Smooth muscle cell (in vitro differentiated cells): ENCODE measurements at regions not wholly inside any gene's neighbourhood (a gene's known extent, or its start where the extent isn't known, plus 50 kb on each side); places are given as distances from the start of the nearest gene placed in this dataset.

ENCODE experiments used
- DNase-seq: peaks from one replicate; lab custom pipeline; 2025; ENCODE audit not compliant: unreplicated experiment; lab: John Stamatoyannopoulos, UW
- H2AFZ ChIP-seq: fragments of 200-600 bp; sonication (generic); 2 replicates; pipeline ENCODE4 v1.6.0; 2016; ENCODE audit warnings: antibody characterized with exemption, low read depth, mild to moderate bottlenecking
- H3F3A ChIP-seq: fragments of 200-600 bp; sonication (generic); 2 replicates; pipeline ENCODE4 v1.6.0; 2017; ENCODE audit warnings: antibody characterized with exemption, low read depth
- H3K27ac ChIP-seq: fragments of 200-600 bp; sonication (generic); 2 replicates; pipeline ENCODE4 v1.5.1; 2016; ENCODE audit warnings: low read depth, mild to moderate bottlenecking
- H3K27me3 ChIP-seq: fragments of 200-600 bp; sonication (generic); 2 replicates; pipeline ENCODE4 v1.6.1; 2016; ENCODE audit warnings: low read depth, mild to moderate bottlenecking
- H3K36me3 ChIP-seq: fragments of 200-600 bp; sonication (generic); 2 replicates; pipeline ENCODE4 v1.5.1; 2016; ENCODE audit warnings: low read depth
- H3K4me1 ChIP-seq: fragments of 200-600 bp; sonication (generic); 2 replicates; pipeline ENCODE4 v1.5.1; 2016; ENCODE audit warnings: low read depth
- H3K4me2 ChIP-seq: fragments of 200-600 bp; sonication (generic); 2 replicates; pipeline ENCODE4 v1.6.0; 2016; ENCODE audit warnings: mild to moderate bottlenecking
- H3K4me3 ChIP-seq: fragments of 200-600 bp; sonication (generic); 2 replicates; pipeline ENCODE4 v1.5.1; 2016; ENCODE audit warnings: mild to moderate bottlenecking
- H3K79me2 ChIP-seq: fragments of 200-600 bp; sonication (generic); 2 replicates; pipeline ENCODE4 v1.6.0; 2016; ENCODE audit warnings: low read depth, mild to moderate bottlenecking
- H3K9ac ChIP-seq: fragments of 200-600 bp; sonication (generic); 2 replicates; pipeline ENCODE4 v1.6.0; 2016; ENCODE audit warnings: low read depth
- H3K9me3 ChIP-seq: fragments of 200-600 bp; sonication (generic); replicated peaks from 2 replicates; pipeline ENCODE4 v1.5.1; 2016; ENCODE audit warnings: low read depth
- H4K20me1 ChIP-seq: fragments of 200-600 bp; sonication (generic); 2 replicates; pipeline ENCODE4 v1.6.0; 2016; ENCODE audit warnings: low read depth
- WGBS: methylation state at CpG from one replicate; pipeline ENCODE4 v1.1.7; 2016; ENCODE audit warnings: low lambda C conversion rate; 5-methylcytosine and 5-hydroxymethylcytosine counted together
- TF ChIP-seq, protein P1 (sequence below): fragments of 200-600 bp; sonication (generic); IDR thresholded peaks from 2 replicates; pipeline ENCODE4 v1.5.1; 2017; ENCODE audit warnings: borderline replicate concordance, mild to moderate bottlenecking, antibody characterized with exemption; ENCODE audit not compliant: insufficient read depth, poor library complexity, severe bottlenecking

DNA sequence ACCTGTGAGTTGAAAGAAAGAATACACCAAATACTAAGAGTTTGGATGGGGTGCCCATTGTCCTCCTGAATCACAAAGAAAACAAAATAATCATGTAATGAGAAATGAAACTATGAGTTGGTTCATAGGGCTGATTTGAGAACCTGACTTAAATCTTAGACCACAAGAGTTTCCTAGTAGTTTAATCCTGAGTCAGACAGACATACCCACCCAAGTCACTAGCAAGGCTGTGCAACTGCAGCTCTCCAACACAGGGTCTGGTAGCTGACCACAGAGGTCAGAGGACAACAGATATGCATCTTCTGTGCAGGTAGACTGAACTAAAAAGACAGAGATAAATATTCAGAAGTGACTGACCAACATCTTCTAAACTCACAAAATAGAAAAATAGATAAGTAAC, 296.3 kb upstream of the TMCO5A start:
- Histone ChIP-seq H2AFZ (no peak overlapping the region), H3K4me3 (no peak overlapping the region), H3F3A (no peaks in the 10 kb centered on the region), H3K36me3 (no peaks in the 10 kb centered on the region), H3K9me3 (no peaks in the 10 kb centered on the region), H3K9ac (no peak overlapping the region), H3K27me3 (peaks cover 18% of the 10 kb centered on the region), H3K4me1 (no peaks in the 10 kb centered on the region), H3K27ac (no peak overlapping the region), H4K20me1 (no peaks in the 10 kb centered on the region), H3K79me2 (no peaks in the 10 kb centered on the region), H3K4me2 (no peak overlapping the region)
- TF ChIP-seq, protein P1, sequence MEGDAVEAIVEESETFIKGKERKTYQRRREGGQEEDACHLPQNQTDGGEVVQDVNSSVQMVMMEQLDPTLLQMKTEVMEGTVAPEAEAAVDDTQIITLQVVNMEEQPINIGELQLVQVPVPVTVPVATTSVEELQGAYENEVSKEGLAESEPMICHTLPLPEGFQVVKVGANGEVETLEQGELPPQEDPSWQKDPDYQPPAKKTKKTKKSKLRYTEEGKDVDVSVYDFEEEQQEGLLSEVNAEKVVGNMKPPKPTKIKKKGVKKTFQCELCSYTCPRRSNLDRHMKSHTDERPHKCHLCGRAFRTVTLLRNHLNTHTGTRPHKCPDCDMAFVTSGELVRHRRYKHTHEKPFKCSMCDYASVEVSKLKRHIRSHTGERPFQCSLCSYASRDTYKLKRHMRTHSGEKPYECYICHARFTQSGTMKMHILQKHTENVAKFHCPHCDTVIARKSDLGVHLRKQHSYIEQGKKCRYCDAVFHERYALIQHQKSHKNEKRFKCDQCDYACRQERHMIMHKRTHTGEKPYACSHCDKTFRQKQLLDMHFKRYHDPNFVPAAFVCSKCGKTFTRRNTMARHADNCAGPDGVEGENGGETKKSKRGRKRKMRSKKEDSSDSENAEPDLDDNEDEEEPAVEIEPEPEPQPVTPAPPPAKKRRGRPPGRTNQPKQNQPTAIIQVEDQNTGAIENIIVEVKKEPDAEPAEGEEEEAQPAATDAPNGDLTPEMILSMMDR, result no peak
- no peak for DNase-seq

DNA sequence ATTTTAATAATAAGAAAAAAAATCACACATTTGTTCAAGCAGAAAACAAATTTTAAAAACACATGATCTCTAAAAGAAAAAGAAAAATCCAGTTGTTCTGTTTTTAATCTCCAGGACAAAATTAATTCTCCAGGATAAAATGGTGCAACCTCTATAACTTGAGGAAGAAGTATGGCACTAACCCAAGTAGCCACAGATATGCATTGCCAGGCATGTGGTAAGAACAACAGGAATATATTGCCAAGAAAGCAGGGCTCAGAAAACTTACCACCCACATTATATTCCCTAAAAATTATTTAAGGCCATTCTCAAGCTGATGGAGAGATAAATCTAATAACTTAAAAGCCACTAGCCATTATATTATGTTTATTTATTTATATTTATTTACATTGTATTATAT, 295.7 kb upstream of the TMCO5A start:
- H3F3A ChIP-seq, result no peaks in the 10 kb centered on the region
- H3K36me3 ChIP-seq, result no peaks in the 10 kb centered on the region
- H3K9ac ChIP-seq, result no peak overlapping the region
- H3K27ac ChIP-seq, result no peak overlapping the region
- H3K79me2 ChIP-seq, result no peaks in the 10 kb centered on the region
- no peaks in the 10 kb centered on the region for H4K20me1 ChIP-seq
- DNase-seq, result no peak
- no peaks in the 10 kb centered on the region for H3K4me1 ChIP-seq
- H3K27me3 ChIP-seq, result peaks cover 18% of the 10 kb centered on the region
- no peak overlapping the region for H3K4me2 ChIP-seq
- H3K4me3 ChIP-seq, result no peak overlapping the region
- H3K9me3 ChIP-seq, result no peaks in the 10 kb centered on the region
- no peak overlapping the region for H2AFZ ChIP-seq
- TF ChIP-seq, protein P1, result no peak

DNA sequence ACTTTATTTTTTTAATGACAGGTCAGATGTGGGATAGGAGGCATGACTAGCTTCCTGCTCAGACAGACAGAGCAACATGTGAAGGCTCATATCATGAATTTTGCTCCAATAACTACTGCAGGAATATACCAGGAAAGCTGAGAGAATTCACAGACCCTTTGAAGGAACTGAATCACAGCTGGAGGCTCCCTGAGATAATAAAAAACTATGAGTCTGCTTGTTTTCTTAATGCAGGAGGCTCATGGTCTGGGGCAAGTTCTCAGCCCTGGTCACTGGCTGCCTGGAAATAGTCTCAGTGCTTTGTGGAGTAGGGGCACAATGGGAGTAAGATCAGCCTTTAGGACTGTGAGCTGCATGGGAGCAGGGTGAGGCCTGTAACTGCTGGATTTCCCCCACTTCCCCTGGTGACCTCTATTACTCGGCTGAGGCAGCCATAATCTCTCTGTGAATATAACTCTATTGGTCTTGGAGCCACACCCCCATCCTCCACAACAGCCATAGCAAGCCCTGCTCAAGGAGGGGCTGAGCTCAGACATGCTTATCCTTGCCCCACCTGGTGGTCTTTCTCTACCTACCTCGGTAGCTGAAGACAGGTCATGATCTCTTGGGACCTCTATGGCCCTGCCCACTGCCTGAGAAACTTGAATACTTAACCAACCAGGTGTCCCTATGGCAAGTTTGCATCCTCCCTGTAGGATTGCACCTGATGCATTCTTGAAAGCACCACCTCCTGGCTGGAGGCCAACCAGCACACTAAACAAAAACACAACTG, 281.6 kb upstream of the TMCO5A start:
- WGBS, result 65% methylated on average over 2 of the region's 2 CpGs
- Histone ChIP-seq H4K20me1 (no peaks in the 10 kb centered on the region), H3K79me2 (no peaks in the 10 kb centered on the region), H3K4me3 (no peak overlapping the region), H3K4me2 (no peak overlapping the region), H3K9ac (no peak overlapping the region), H3K36me3 (no peaks in the 10 kb centered on the region), H3K9me3 (peaks cover 7% of the 10 kb centered on the region), H3K4me1 (no peaks in the 10 kb centered on the region), H3K27ac (no peak overlapping the region), H3F3A (no peaks in the 10 kb centered on the region), H2AFZ (no peak overlapping the region), H3K27me3 (no peaks in the 10 kb centered on the region)
- DNase-seq, result no peak
- TF ChIP-seq, protein P1, result no peak

DNA sequence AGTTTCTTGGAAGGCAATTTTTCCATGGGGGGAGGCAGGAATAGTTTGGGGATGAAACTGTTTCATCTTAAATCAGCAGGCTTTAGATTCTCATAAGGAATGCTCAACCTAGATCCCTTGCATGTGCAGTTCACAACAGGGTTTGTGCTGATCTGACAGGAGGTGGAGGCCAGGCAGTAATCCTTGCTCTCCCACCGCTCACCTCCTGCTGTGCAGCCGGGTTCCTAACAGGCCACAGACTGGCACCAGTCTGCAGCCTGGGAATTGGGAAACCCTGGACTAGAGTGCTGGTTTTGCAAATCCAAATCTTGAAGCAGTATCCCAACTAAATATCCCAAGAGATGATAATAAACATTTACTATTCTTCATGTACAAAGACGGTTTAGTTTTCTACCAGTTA, 256.3 kb upstream of the TMCO5A start:
- Histone ChIP-seq H3K4me3 (no peak overlapping the region), H3K4me1 (no peaks in the 10 kb centered on the region), H4K20me1 (no peaks in the 10 kb centered on the region), H3K9ac (no peak overlapping the region), H2AFZ (no peak overlapping the region), H3K4me2 (no peak overlapping the region), H3K79me2 (no peaks in the 10 kb centered on the region), H3K36me3 (no peaks in the 10 kb centered on the region), H3K27me3 (no peaks in the 10 kb centered on the region), H3K27ac (no peak overlapping the region), H3F3A (no peaks in the 10 kb centered on the region), H3K9me3 (no peaks in the 10 kb centered on the region)
- 78% methylated on average over 3 of the region's 3 CpGs for WGBS
- no peak for DNase-seq
- TF ChIP-seq, protein P1, result no peak
